Upper lobe of right lung (tissue), 1 donor: ENCODE measurements at regions not wholly inside any gene's neighbourhood (a gene's known extent, or its start where the extent isn't known, plus 50 kb on each side); places are given as distances from the start of the nearest gene placed in this dataset.

Experiments
- ATAC-seq: fragments of 200-7000 bp; cut with Tn5 transposase; one replicate; pipeline ENCODE4 v1.9.1; 2020; ENCODE audit warnings: mild to moderate bottlenecking, moderate library complexity
- DNase-seq: peaks from one replicate; pipeline ENCODE4 v3.0.0-alpha.2; 2020
- H3K27ac ChIP-seq: fragments of 200-600 bp; one replicate; pipeline ENCODE4 v1.8.0; 2022
- H3K27me3 ChIP-seq: fragments of 200-600 bp; one replicate; pipeline ENCODE4 v1.8.0; 2022; ENCODE audit warnings: mild to moderate bottlenecking
- H3K36me3 ChIP-seq: fragments of 200-600 bp; one replicate; pipeline ENCODE4 v1.8.0; 2022
- H3K4me1 ChIP-seq: fragments of 200-600 bp; one replicate; pipeline ENCODE4 v1.8.0; 2022
- H3K4me3 ChIP-seq: fragments of 200-600 bp; one replicate; pipeline ENCODE4 v1.8.0; 2022; ENCODE audit warnings: mild to moderate bottlenecking
- H3K9me3 ChIP-seq: fragments of 200-600 bp; one replicate; pipeline ENCODE4 v1.8.0; 2022
- CTCF ChIP-seq: fragments of 200-600 bp; IDR thresholded peaks from one replicate; pipeline ENCODE4 v1.8.0; 2022; ENCODE audit warnings: antibody characterized with exemption
- intact Hi-C: fragments of 100-400 bp; cut with DNase I; formaldehyde crosslinking; loops from one replicate; pipeline ENCODE4 v1.11.0; 2022
- donor health status: DM: no; HTN: yes; CAD: no; lungs with severe emphysema.

- Histone ChIP-seq H3K27me3 (no peaks in the 10 kb centered on the region), H3K9me3 (no peaks in the 10 kb centered on the region), H3K36me3 (no peaks in the 10 kb centered on the region), H3K4me1 (no peaks in the 10 kb centered on the region), H3K4me3 (no peak overlapping the region), H3K27ac (no peak overlapping the region)
- DNase-seq (no peak), ATAC-seq (no peak)
- intact Hi-C loops, result no loop called here
- no peak for TF ChIP-seq CTCF
These were observed 210.4 kb upstream of the FAR2 start for GRCh38 chr12:28938581-28939235.

- intact Hi-C loops, result no loop called here
- Histone ChIP-seq H3K27ac (no peak overlapping the region), H3K9me3 (no peaks in the 10 kb centered on the region), H3K4me3 (no peak overlapping the region), H3K36me3 (no peaks in the 10 kb centered on the region), H3K27me3 (no peaks in the 10 kb centered on the region), H3K4me1 (no peaks in the 10 kb centered on the region)
- no peak for TF ChIP-seq CTCF
- ATAC-seq, result no peak
- DNase-seq, result no peak
These were observed 209.7 kb upstream of the FAR2 start for GRCh38 chr12:28939427-28939826.

- Histone ChIP-seq H3K9me3 (no peaks in the 10 kb centered on the region), H3K4me1 (no peaks in the 10 kb centered on the region), H3K4me3 (no peak overlapping the region), H3K27ac (no peak overlapping the region), H3K27me3 (no peaks in the 10 kb centered on the region), H3K36me3 (no peaks in the 10 kb centered on the region)
- no peak for DNase-seq
- no peak for ATAC-seq
- no peak for TF ChIP-seq CTCF
- intact Hi-C loops, result no loop called here
These were observed 207.8 kb upstream of the FAR2 start for GRCh38 chr12:28941248-28941647.

GRCh38 chr12:28946361-28946760 lies 202.7 kb upstream of the FAR2 start:
- TF ChIP-seq CTCF, result no peak
- H3K4me1 ChIP-seq, result no peaks in the 10 kb centered on the region
- intact Hi-C loops, result no loop called here
- ATAC-seq (no peak), DNase-seq (no peak)
- no peaks in the 10 kb centered on the region for H3K36me3 ChIP-seq
- H3K27ac ChIP-seq, result no peak overlapping the region
- no peaks in the 10 kb centered on the region for H3K9me3 ChIP-seq
- H3K27me3 ChIP-seq, result no peaks in the 10 kb centered on the region
- no peak overlapping the region for H3K4me3 ChIP-seq

- Histone ChIP-seq H3K36me3 (no peaks in the 10 kb centered on the region), H3K4me3 (no peak overlapping the region), H3K9me3 (no peaks in the 10 kb centered on the region), H3K27ac (no peak overlapping the region), H3K4me1 (no peaks in the 10 kb centered on the region), H3K27me3 (no peaks in the 10 kb centered on the region)
- DNase-seq (no peak), ATAC-seq (no peak)
- intact Hi-C loops, result no loop called here
- no peak for TF ChIP-seq CTCF
These were observed 200.4 kb upstream of the FAR2 start for GRCh38 chr12:28948685-28949084.

- Histone ChIP-seq H3K4me1 (no peaks in the 10 kb centered on the region), H3K4me3 (no peak overlapping the region), H3K27ac (no peak overlapping the region), H3K27me3 (no peaks in the 10 kb centered on the region), H3K9me3 (no peaks in the 10 kb centered on the region), H3K36me3 (no peaks in the 10 kb centered on the region)
- intact Hi-C loops, result no loop called here
- TF ChIP-seq CTCF, result no peak
- no peak for ATAC-seq
- no peak for DNase-seq
These were observed 199.9 kb upstream of the FAR2 start for GRCh38 chr12:28949184-28949583.
